DOHH2 (cell line): ENCODE measurements at regions not wholly inside any gene's neighbourhood (a gene's known extent, or its start where the extent isn't known, plus 50 kb on each side); places are given as distances from the start of the nearest gene placed in this dataset.

Experiments used
- CTCF ChIP-seq: fragments of 200-600 bp; sonication (generic); IDR thresholded peaks from one replicate; pipeline ENCODE4 v1.5.1; 2014; ENCODE audit warnings: antibody characterized with exemption, mild to moderate bottlenecking, low read depth, low read length; ENCODE audit not compliant: poor library complexity, severe bottlenecking
- EZH2phosphoT487 ChIP-seq: fragments of 200-600 bp; sonication (generic); IDR thresholded peaks from 2 replicates; pipeline ENCODE4 v1.6.1; 2017; ENCODE audit warnings: borderline replicate concordance, mild to moderate bottlenecking, antibody characterized with exemption, low read length, moderate library complexity, mixed read lengths

- TF ChIP-seq CTCF (no peak), EZH2phosphoT487 (no peak)
Observed at GRCh38 chr2:166643980-166644379, 149.9 kb upstream of the SCN7A start.
